Stimulated activated CD4-positive, alpha-beta T cell treated with anti-CD3 and anti-CD28 coated beads, Interleukin-1b, Interleukin-23, amount 100 ng/mL, for 24 hours (primary cell): ENCODE measurements at regions not wholly inside any gene's neighbourhood (a gene's known extent, or its start where the extent isn't known, plus 50 kb on each side); places are given as distances from the start of the nearest gene placed in this dataset.

ENCODE experiments used
- DNase-seq, 4 experiments: peaks; one replicate each; pipeline ENCODE4 v3.0.0-alpha.2; 2020; ENCODE audit warnings: low read depth in 4 of 4, low spot score in 1 of 4

- DNase-seq, result no peak
Observed at GRCh38 chr16:6861135-6861814, 471.4 kb upstream of the RBFOX1 start.

DNA sequence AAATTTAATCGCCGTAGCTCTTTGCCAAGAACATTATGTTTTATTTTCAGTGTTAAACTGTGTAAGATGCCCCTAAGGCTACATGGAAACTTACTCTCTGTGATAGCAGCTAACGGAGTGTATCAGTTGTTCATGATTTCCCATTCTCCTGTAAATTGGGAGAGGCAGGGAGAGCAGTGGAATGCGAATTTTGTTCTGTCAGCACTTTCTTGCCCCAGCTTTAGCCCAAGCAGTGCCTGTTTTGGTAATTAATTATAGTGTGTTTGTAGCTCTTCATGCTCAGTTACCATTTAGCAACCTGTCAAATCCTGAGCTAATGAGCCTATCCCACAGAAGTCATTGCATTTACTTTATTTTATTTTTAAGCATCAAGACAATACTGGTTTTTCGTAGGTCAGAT is 475.1 kb upstream of the RBFOX1 start:
- DNase-seq, result no peak

DNA sequence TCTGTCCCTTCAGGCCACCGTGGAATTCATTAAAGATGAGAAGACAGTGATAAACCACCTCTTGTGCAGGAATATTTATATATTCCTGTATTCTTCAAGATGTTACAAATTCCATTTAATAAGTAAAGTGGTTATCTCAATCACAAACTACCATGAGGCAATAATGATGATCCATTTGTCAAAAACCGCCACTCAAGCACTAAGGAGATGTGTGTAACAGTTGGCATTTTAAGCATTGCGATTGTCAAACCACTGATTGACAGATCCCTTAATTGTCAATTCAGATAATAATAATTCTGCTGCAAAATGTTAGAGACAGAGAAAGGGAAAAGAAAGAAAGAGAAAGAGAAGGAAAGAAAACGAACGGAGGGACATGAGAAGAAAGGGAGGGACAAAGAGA is 476.1 kb upstream of the RBFOX1 start:
- no peak for DNase-seq

DNA sequence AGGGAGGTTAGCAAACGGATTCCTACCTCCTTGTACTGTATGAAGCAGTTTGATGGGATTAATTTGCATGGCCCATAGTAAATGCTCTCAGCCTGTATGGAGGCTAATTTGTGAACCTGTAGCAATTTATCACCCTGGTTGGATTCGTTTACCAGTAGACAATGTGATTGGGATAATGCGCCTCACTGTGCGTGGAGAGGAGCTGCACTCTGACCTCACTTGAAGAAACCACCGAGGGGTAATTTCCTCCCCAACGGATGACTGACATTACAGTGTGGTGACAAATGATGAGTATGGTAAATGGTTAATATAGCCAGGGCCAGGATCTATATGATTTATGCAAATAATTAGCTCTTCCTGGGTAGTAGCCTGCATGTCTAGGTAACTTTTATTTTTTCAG is 479.1 kb upstream of the RBFOX1 start:
- DNase-seq, result no peak

- DNase-seq, result no peak
Observed at GRCh38 chr16:6852643-6853225, 479.9 kb upstream of the RBFOX1 start.

DNA sequence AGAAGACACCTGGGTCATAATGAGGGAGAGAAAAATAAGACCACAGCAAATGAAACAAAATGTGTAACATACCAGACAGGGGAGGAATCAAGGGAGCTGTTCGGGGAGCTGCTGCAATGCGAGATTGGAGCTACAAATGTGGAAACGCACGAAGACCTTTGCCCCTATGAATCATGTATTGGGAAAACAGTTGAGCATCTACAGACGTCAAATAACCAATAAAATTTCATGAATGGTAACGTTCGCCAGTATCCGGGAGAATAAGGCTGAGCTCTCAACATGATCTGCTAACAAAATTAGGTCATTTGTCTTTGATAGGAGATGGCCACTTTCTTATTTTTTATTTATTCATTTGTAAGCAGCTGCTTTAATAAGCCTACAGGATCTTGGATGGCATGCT is 486.2 kb upstream of the RBFOX1 start:
- DNase-seq, result no peak

GRCh38 chr16:6841392-6841791 is 491.3 kb upstream of the RBFOX1 start:
- no peak for DNase-seq

- no peak for DNase-seq
Observed at GRCh38 chr16:6837722-6838121, 494.9 kb upstream of the RBFOX1 start.

- no peak for DNase-seq
Observed at GRCh38 chr16:6836766-6837165, 495.9 kb upstream of the RBFOX1 start.

GRCh38 chr16:6835941-6836340 is 496.7 kb upstream of the RBFOX1 start:
- DNase-seq, result no peak

- no peak for DNase-seq
Observed at GRCh38 chr16:6835516-6835915, 497.1 kb upstream of the RBFOX1 start.

DNA sequence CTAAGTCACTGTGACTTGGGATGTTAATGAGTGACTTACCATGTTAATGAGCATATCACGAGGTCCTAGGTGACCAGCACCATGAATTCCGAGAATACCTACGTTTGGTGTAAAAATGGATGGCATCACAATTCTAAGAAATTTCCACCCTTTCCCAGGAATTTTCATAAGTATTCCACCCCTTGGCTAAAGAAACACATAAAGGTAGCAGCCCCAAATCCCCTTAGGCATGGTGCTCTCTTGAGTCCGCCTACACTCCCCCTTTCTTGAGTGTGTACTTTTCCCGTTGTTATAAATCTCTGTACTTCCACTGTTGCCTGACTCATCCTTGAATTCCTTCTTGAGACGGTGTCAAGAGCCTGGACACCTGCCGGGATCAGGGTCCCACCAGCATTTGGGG is 504.0 kb upstream of the RBFOX1 start:
- no peak for DNase-seq

DNA sequence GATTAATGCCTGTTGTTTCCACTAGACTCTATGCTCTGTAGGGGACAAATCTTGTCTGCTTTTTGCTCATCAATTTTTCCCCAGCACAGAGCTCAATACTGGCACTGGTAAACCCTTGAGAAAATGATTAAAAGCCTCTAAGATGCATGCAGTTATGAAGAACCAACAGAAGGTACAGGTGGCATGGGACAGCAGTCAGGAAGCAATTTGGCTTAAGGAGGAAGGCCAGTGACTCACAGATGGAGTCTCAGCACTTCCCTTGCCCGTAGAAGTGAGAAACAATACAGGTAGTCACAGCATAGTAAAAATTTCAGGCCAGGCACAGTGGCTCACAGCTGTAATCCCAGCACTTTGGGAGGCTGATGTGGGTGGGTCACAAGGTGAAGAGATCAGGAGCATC is 504.7 kb upstream of the RBFOX1 start:
- no peak for DNase-seq

- DNase-seq, result no peak
Observed at GRCh38 chr16:6827267-6827666, 505.4 kb upstream of the RBFOX1 start.

DNA sequence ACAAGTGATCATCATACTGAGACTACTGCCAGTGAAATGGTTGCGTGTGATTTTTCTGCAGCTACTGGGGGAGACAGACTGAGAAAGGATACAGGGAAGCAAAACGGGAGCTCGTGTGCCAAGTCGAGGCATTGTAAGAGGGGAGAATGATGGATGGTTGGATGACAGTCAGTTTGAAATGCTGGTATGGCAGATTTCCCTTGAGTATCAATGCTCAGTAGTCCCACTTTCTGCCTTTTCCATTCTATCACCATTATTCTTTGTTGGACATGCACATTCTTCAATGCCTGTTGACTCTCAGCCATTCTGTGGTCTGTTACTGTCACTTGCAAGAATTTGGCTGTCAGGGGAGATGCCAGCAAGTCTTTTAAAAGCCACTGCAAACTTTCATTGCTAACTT is 510.6 kb upstream of the RBFOX1 start:
- no peak for DNase-seq

DNA sequence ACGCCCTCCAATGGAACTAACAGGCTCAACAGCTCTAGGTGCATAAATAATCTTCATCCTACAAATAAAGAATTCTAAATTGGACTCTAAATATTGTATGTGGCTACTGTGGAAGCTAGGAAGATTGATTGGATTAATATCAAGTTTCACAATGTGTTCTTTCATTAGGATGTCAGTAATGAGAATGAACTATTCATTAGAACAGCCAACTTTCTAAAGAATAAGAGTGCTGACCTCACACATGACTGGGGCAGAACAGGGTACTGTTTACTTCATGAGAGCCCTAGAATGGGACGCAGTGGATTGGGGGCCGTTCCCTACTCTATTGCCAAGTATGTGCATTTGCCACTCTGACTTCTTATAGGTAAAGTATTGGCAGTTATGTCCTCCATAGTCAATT is 528.2 kb upstream of the RBFOX1 start:
- no peak for DNase-seq

DNA sequence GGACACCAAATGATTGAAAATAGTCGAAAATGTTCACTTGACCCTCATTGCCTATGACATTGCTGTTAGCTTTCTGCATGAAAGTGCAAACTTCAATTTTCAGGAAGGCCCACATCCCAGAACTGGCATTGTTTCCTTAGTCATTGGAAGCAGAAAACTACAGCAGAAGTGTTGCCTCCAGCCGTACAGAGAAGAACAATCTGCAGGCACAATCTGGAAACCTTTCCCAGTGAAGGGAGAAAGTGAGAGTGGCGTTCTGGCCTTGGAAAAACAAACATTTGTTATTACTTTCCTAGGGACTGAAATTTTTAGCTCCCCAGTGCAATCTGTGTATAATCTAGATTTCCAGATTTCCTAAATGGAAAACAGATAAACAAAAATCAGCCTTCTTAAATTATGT is 529.5 kb upstream of the RBFOX1 start:
- DNase-seq, result no peak

DNA sequence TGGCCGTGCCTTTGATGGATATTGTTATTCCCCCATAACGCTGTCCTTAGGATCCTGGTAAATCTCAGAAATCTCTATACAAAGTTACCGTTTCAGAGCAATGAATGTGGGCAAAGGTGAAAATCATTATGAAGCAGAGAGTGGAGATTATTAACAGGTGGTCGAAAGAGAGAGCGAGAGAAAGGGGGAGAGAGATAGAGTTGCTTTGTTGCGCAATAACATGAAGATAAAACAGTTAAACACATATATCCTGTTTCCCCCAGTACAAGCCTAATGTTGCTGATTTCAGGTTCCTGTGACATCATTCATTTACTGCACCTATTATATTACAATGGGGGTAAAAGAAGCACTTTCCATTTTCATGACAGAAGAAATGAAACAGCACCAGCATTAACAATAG is 535.4 kb upstream of the RBFOX1 start:
- no peak for DNase-seq

GRCh38 chr16:6777624-6778023 is 555.0 kb upstream of the RBFOX1 start:
- DNase-seq, result no peak

- no peak for DNase-seq
Observed at GRCh38 chr16:6775712-6776111, 556.9 kb upstream of the RBFOX1 start.

DNA sequence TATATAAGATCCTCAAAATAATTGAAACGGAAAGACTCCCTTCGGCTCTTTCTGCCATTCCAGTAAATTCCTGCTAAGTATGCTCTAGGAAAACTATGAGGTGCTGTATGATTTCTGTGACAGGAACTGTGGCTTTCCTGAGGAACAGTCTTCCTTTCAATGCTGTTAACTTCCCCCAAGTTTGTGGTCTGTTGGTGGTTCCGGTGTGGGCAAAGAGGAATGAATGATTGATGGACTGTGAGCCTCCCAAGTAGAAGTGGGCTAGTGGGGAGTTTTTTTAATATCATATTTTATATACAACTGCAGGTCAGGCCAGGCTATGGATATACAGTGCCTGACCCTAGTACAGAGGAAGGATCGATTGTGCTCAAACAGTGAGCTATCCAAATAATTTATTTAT is 560.7 kb upstream of the RBFOX1 start:
- DNase-seq, result no peak

DNA sequence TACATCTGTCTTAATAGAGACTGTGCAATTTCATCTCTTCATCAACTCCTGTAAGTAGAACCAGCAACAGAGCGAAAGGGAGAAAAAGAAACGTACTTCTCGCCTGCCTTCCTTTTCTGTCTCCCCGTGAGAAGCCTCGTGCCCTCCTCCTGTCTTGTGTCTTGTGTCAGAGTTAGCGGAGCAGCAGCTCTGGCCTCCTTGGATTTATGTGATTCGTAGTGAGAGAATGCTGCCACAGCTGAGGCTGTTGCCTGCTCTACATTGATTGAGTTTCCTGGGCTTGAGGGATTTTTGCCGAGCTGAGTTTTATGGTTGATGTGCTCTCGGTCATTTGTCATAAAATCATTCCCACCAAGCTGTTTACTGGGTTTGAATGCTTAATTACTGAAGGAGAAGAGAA is 579.1 kb upstream of the RBFOX1 start:
- DNase-seq, result no peak

- DNase-seq, result no peak
Observed at GRCh38 chr16:6751191-6751590, 581.5 kb upstream of the RBFOX1 start.
